HCT116 (cell line): ENCODE measurements at regions not wholly inside any gene's neighbourhood (a gene's known extent, or its start where the extent isn't known, plus 50 kb on each side); places are given as distances from the start of the nearest gene placed in this dataset.

Experiments
- ATAC-seq: fragments of 200-7000 bp; cut with Tn5 transposase; 2 replicates; pipeline ENCODE4 v1.9.1; 2020; ENCODE audit warnings: mild to moderate bottlenecking, moderate library complexity
- BruUV-seq: library from RNA; stranded (reverse); fragments of 400-500 nt; replicated peaks from 2 replicates; lab custom pipeline; 2021; lab: Mats Ljungman, UMichigan
- CTCF ChIA-PET: fragments of 300-600 bp; sonication (Branson Sonifier 250); formaldehyde crosslinking; loops from one replicate; lab custom pipeline; 2021; ENCODE audit warnings: antibody characterized with exemption; lab: Charles Lee
- POLR2A ChIA-PET: fragments of 300-600, 350-600 bp; sonication (Branson Sonifier 250); formaldehyde crosslinking; loops from one replicate; lab custom pipeline; 2021; ENCODE audit warnings: antibody characterized with exemption; lab: Charles Lee
- RAD21 ChIA-PET, 2 experiments: fragments of 300-600 bp; sonication (Branson Sonifier 250); formaldehyde crosslinking; loops; one replicate each; lab custom pipeline; 2023; ENCODE audit warnings: low total read pairs in 2 of 2; ENCODE audit not compliant: uncharacterized antibody in 2 of 2, unreplicated experiment in 2 of 2, low non-redundant PET in 1 of 2; lab: Charles Lee
- DNase-seq: peaks from one replicate; pipeline ENCODE4 v3.0.0-alpha.2; 2010; ENCODE audit warnings: low read depth, low spot score
- H2AFZ ChIP-seq: fragments of 200-600 bp; shearing (Covaris generic), sonication (generic); 2 replicates; pipeline ENCODE4 v1.6.1; 2017; ENCODE audit warnings: low read depth, mixed run types, mixed read lengths, antibody characterized with exemption, low read length; ENCODE audit not compliant: poor library complexity, severe bottlenecking
- H3K27ac ChIP-seq: 2 replicates; pipeline ENCODE4 v1.5.1; 2012; ENCODE audit warnings: low read depth, low read length
- H3K27me3 ChIP-seq: fragments of 200-600 bp; sonication (generic); 2 replicates; pipeline ENCODE4 v1.6.1; 2016; ENCODE audit warnings: mixed run types, low read length, mixed read lengths; ENCODE audit not compliant: insufficient read depth
- H3K36me3 ChIP-seq, 2 experiments: fragments of 200-500 bp in 1 of 2; fragments of 200-600 bp in 1 of 2; sonication (Bioruptor generic) in 1 of 2; sonication (generic) in 1 of 2; 2 replicates each; pipeline versions ENCODE4 v1.5.1 to v1.6.1; 2014 to 2016; ENCODE audit warnings: low read length in 2 of 2, inconsistent platforms in 1 of 2, mixed read lengths in 1 of 2, mixed run types in 1 of 2; ENCODE audit not compliant: insufficient read depth in 2 of 2, control insufficient read depth in 1 of 2
- H3K4me1 ChIP-seq, 2 experiments: fragments of 200-600 bp in 1 of 2; sonication (generic) in 1 of 2; 2 replicates each; pipeline versions ENCODE4 v1.5.1 to v1.6.1; 2012 to 2017; ENCODE audit warnings: low read length in 2 of 2, inconsistent platforms in 1 of 2, mild to moderate bottlenecking in 1 of 2, mixed read lengths in 1 of 2, mixed run types in 1 of 2, moderate library complexity in 1 of 2; ENCODE audit not compliant: insufficient read depth in 2 of 2, control insufficient read depth in 1 of 2
- H3K4me2 ChIP-seq: fragments of 200-600 bp; sonication (generic); 2 replicates; pipeline ENCODE4 v1.6.1; 2017; ENCODE audit warnings: mixed run types, low read length, mixed read lengths
- H3K4me3 ChIP-seq, 2 experiments: fragments of 200-600 bp in 1 of 2; sonication (generic) in 1 of 2; replicated peaks in 1 of 2; 2 replicates each; pipeline ENCODE4 v1.5.1; 2011 to 2016; ENCODE audit warnings: low read length in 2 of 2, control low read depth in 1 of 2, low read depth in 1 of 2, mild to moderate bottlenecking in 1 of 2, mixed read lengths in 1 of 2, mixed run types in 1 of 2
- H3K79me2 ChIP-seq: fragments of 200-600 bp; sonication (generic); 2 replicates; pipeline ENCODE4 v1.6.1; 2017; ENCODE audit warnings: mild to moderate bottlenecking, mixed run types, low read length, moderate library complexity, mixed read lengths; ENCODE audit not compliant: insufficient read depth
- H3K9ac ChIP-seq: fragments of 200-600 bp; sonication (generic); 2 replicates; pipeline ENCODE4 v1.6.1; 2016; ENCODE audit warnings: low read length, mixed read lengths
- H3K9me2 ChIP-seq: fragments of 200-600 bp; sonication (generic), shearing (Covaris generic); 2 replicates; pipeline ENCODE4 v1.6.1; 2017; ENCODE audit warnings: mixed run types, mild to moderate bottlenecking, moderate library complexity; ENCODE audit not compliant: insufficient read depth
- H3K9me3 ChIP-seq, 2 experiments: fragments of 200-500 bp in 1 of 2; fragments of 200-600 bp in 1 of 2; sonication (Bioruptor generic) in 1 of 2; sonication (generic) in 1 of 2; 2 replicates each; pipeline ENCODE4 v1.6.1; 2014 to 2017; ENCODE audit warnings: low read length in 2 of 2, mixed read lengths in 2 of 2, inconsistent platforms in 1 of 2, low read depth in 1 of 2, mild to moderate bottlenecking in 1 of 2, mixed run types in 1 of 2, moderate library complexity in 1 of 2; ENCODE audit not compliant: control insufficient read depth in 1 of 2, insufficient read depth in 1 of 2
- H4K20me1 ChIP-seq: fragments of 200-600 bp; sonication (generic), shearing (Covaris generic); 2 replicates; pipeline ENCODE4 v1.6.1; 2017; ENCODE audit warnings: mixed run types, mild to moderate bottlenecking, moderate library complexity; ENCODE audit not compliant: insufficient read depth
- CEBPB ChIP-seq: IDR thresholded peaks from 2 replicates; pipeline ENCODE4 v1.6.1; 2012; ENCODE audit warnings: low read depth
- EGR1 ChIP-seq: IDR thresholded peaks from 2 replicates; pipeline ENCODE4 v1.6.1; 2012; ENCODE audit warnings: low read depth
- EZH2 ChIP-seq: fragments of 200-600 bp; sonication (generic); IDR thresholded peaks from 2 replicates; pipeline ENCODE4 v1.6.1; 2017; ENCODE audit warnings: antibody characterized with exemption, mixed run types
- FOSL1 ChIP-seq: IDR thresholded peaks from 2 replicates; pipeline ENCODE4 v1.6.1; 2012; ENCODE audit warnings: low read depth
- POLR2A ChIP-seq: IDR thresholded peaks from 2 replicates; pipeline ENCODE4 v1.7.0; 2011; ENCODE audit warnings: borderline replicate concordance; ENCODE audit not compliant: insufficient read depth, insufficient read length; ENCODE audit errors: extremely low read depth
- RAD21 ChIP-seq: IDR thresholded peaks from 2 replicates; pipeline ENCODE4 v1.6.1; 2012; ENCODE audit warnings: low read depth, mild to moderate bottlenecking
- SP1 ChIP-seq: IDR thresholded peaks from 2 replicates; pipeline ENCODE4 v1.6.1; 2012; ENCODE audit warnings: low read depth
- SRF ChIP-seq: IDR thresholded peaks from 2 replicates; pipeline ENCODE4 v1.6.1; 2012; ENCODE audit warnings: low read depth
- YY1 ChIP-seq: IDR thresholded peaks from 2 replicates; pipeline ENCODE4 v1.6.1; 2011; ENCODE audit warnings: low read length, low read depth, moderate library complexity, mild to moderate bottlenecking; ENCODE audit not compliant: insufficient replicate concordance; ENCODE audit errors: extremely low read depth
- ZFX ChIP-seq: fragments of 450-650 bp; IDR thresholded peaks from 2 replicates; pipeline ENCODE4 v1.6.1; 2017
- intact Hi-C: fragments of 100-400 bp; cut with micrococcal nuclease; formaldehyde crosslinking; loops from 2 replicates; pipeline ENCODE4 v1.10.0; 2022
- TF ChIP-seq, protein P1 (sequence below), 3 experiments: fragments of 200-600 bp in 1 of 3; sonication (generic) in 1 of 3; IDR thresholded peaks in 2 of 3; conservative IDR thresholded peaks in 1 of 3; 2 replicates each; pipeline ENCODE4 v1.5.1; 2012 to 2017; ENCODE audit warnings: low read depth in 2 of 3, low read length in 2 of 3, antibody characterized with exemption in 1 of 3, borderline replicate concordance in 1 of 3, control low read depth in 1 of 3, mild to moderate bottlenecking in 1 of 3, mixed read lengths in 1 of 3, mixed run types in 1 of 3, moderate library complexity in 1 of 3; ENCODE audit not compliant: insufficient read depth in 1 of 3

DNA sequence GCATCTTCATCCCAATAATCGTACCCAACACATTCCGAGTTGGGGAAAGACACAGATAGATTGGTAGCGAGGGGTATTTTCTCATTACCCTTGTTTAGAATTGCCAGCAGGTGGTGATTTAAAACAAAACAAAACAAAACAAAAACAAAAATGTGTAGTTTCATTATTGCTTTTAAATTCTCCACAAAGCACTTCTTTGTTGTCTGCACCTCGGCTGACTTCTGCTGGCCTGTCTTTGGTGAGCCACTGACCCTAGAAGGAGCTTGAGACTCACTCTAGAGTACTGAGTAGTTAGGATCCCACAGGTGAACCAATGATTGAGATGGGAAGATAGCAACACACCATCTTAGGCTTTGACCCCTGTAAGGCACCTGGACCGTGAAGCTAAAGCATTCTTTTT, 105.4 kb upstream of the BET1 start:
- ChIA-PET RAD21 (no interaction called here), POLR2A (no interaction called here), CTCF (interaction anchor here (1.1 to 1.4 kb wide), 2 partner anchors 22 to 179 kb away, joined by 3 read pairs; no protein-coding TSS in a partner anchor)
- no peak overlapping the region for H3K4me3 ChIP-seq
- DNase-seq (no peak), ATAC-seq (no peak)
- no peaks in the 10 kb centered on the region for H3K9me3 ChIP-seq
- intact Hi-C loops: no loop called here
- no peaks in the 10 kb centered on the region for H3K9me2 ChIP-seq
- H3K27me3 ChIP-seq: no peaks in the 10 kb centered on the region; the same call in 1 of the 2 replicates
- TF ChIP-seq POLR2A (no peak), CEBPB (no peak), YY1 (no peak), ZFX (no peak), EZH2 (no peak), SRF (no peak), EGR1 (no peak), FOSL1 (no peak), SP1 (no peak), RAD21 (no peak)
- TF ChIP-seq, protein P1, sequence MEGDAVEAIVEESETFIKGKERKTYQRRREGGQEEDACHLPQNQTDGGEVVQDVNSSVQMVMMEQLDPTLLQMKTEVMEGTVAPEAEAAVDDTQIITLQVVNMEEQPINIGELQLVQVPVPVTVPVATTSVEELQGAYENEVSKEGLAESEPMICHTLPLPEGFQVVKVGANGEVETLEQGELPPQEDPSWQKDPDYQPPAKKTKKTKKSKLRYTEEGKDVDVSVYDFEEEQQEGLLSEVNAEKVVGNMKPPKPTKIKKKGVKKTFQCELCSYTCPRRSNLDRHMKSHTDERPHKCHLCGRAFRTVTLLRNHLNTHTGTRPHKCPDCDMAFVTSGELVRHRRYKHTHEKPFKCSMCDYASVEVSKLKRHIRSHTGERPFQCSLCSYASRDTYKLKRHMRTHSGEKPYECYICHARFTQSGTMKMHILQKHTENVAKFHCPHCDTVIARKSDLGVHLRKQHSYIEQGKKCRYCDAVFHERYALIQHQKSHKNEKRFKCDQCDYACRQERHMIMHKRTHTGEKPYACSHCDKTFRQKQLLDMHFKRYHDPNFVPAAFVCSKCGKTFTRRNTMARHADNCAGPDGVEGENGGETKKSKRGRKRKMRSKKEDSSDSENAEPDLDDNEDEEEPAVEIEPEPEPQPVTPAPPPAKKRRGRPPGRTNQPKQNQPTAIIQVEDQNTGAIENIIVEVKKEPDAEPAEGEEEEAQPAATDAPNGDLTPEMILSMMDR (IDR thresholded peaks at IDR 0.05 in 2 of 3, conservative IDR thresholded peaks at IDR 0.05 in 1 of 3; ENCODE audit: borderline replicate concordance in 1 of 3, insufficient read depth in 1 of 3, low read depth in 2 of 3, low read length in 2 of 3): no peak
- H3K4me1 ChIP-seq: no peaks in the 10 kb centered on the region
- BruUV-seq: no TSS peak
- no peak overlapping the region for H2AFZ ChIP-seq
- no peaks in the 10 kb centered on the region for H3K79me2 ChIP-seq
- no peaks in the 10 kb centered on the region for H3K36me3 ChIP-seq
- H3K27ac ChIP-seq: no peak overlapping the region
- no peak overlapping the region for H3K9ac ChIP-seq
- H3K4me2 ChIP-seq: no peak overlapping the region
- no peaks in the 10 kb centered on the region for H4K20me1 ChIP-seq
